Left colon (tissue), 2 donors: ENCODE measurements at regions not wholly inside any gene's neighbourhood (a gene's known extent, or its start where the extent isn't known, plus 50 kb on each side); places are given as distances from the start of the nearest gene placed in this dataset.

Experiments
- ATAC-seq: fragments of 200-7000 bp; cut with Tn5 transposase; one replicate; pipeline ENCODE4 v1.9.1; 2020; ENCODE audit warnings: mild to moderate bottlenecking, moderate library complexity
- DNase-seq, 2 donors: peaks; one replicate each; pipeline ENCODE4 v3.0.0-alpha.2; 2020
- intact Hi-C, 2 donors: fragments of 100-400 bp; cut with DNase I in 1 of 2; cut with micrococcal nuclease in 1 of 2; formaldehyde crosslinking; loops; one replicate each; pipeline versions ENCODE4 v1.11.2 to v1.14.0; 2022; cut with DNase I, micrococcal nuclease
- donor health status: DM: no; HTN: no; CAD: no.
- donor health status: DM: yes; HTN: yes; CAD: no.

- DNase-seq, result no peak
- ATAC-seq, result no peak
- intact Hi-C loops, result no loop called here
Measured at GRCh38 chr19:28744943-28745342, 468.0 kb downstream of the UQCRFS1 start.

DNA sequence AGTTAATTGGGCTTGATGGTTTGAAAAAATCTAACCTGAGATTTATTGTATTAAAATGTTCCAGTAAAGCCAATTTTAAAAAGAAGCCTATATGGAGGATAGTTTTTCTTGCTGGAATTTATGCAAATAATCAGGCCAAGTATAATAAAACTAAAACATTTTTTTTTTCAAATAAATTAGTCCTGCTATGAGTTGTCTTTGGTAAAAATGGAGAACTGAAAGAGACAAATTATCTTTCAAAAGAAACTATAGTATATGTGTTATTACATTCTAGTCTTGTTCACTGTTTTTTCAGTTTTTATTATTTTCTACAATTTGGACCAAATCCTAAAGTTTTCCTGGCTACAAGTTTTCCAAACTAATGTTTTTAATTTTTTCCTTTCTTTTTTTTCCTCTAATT, 468.9 kb downstream of the UQCRFS1 start:
- DNase-seq (no peak), ATAC-seq (no peak)
- intact Hi-C loops, result no loop called here

- intact Hi-C loops, result loop anchor here (5.0 to 10.0 kb wide), 2 partner anchors 140 to 528 kb away; no protein-coding TSS in a partner anchor
- no peak for DNase-seq
Measured at GRCh38 chr19:28737021-28737895, 475.7 kb downstream of the UQCRFS1 start.

GRCh38 chr19:28736528-28736927, 476.4 kb downstream of the UQCRFS1 start:
- intact Hi-C loops, result loop anchor here (5.0 to 10.0 kb wide), 2 partner anchors 141 to 528 kb away; no protein-coding TSS in a partner anchor
- no peak for DNase-seq
- ATAC-seq, result no peak

More at GRCh38 chr19:28737021-28737895, 475.7 kb downstream of the UQCRFS1 start:
- peak; percentile 63 for ATAC-seq

DNA sequence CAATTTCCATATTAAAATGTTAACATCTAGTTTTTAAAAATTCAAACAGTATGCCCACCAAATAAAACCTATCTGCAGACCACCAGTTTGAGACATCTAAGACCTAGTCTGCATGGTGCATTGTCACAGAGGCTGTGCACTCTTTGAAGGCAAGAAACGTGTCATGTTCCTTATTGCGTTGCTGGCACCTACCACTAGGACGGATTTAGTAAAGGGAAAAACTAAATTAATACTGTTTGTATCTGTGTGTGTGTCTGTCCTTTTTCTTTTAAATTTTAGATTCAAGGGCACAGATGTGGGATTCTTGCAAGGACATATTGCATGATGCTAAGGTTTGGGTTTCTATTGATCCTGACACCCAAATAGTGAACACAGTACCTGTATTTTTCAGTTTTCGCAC, 481.4 kb downstream of the UQCRFS1 start:
- ATAC-seq (no peak), DNase-seq (no peak)
- intact Hi-C loops, result loop anchor here in 1 of 2 donors (10.0 kb wide), 1 partner anchor 533 kb away; no protein-coding TSS in a partner anchor

DNA sequence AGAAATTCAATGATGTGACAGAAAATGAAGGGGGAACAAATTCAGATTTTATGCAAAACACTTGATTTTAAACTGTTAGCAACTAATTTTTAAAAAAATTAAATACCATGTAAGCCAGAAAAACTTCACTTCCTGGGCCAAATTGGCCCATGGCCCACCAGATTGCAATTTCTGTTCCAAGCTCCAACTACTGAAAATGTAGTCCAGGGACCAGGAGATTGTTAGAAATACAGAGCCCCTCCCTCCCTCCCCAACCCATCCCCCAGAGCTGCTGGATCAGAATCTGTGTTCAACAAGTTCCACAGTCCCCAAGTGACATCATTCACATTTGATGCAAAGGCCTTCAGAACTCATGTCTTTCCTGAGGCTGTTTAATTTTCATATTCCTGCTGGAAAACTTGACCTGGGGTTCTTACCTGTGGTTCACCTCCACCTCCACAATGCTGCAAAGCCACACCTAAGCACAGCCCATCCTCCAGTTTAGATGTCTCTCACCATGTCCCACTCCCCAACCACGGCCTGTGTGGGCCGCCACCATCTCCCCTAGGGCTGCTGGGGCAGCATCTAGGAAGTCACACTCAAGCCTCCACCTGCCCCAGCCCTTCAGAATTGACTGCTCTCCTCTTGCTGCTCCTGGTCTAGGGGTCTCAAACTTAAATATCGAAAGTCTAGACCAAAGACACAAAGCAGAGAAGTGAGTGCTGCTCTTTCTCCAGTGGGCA, 482.0 kb downstream of the UQCRFS1 start:
- no peak for ATAC-seq
- DNase-seq, result no peak
- intact Hi-C loops, result loop anchor here in 1 of 2 donors (10.0 kb wide), 1 partner anchor 534 kb away; no protein-coding TSS in a partner anchor

- no peak for ATAC-seq
- intact Hi-C loops, result no loop called here
- DNase-seq, result peak in 1 of 2 donors; percentile 37
Measured at GRCh38 chr19:28727480-28728159, 485.3 kb downstream of the UQCRFS1 start.

DNA sequence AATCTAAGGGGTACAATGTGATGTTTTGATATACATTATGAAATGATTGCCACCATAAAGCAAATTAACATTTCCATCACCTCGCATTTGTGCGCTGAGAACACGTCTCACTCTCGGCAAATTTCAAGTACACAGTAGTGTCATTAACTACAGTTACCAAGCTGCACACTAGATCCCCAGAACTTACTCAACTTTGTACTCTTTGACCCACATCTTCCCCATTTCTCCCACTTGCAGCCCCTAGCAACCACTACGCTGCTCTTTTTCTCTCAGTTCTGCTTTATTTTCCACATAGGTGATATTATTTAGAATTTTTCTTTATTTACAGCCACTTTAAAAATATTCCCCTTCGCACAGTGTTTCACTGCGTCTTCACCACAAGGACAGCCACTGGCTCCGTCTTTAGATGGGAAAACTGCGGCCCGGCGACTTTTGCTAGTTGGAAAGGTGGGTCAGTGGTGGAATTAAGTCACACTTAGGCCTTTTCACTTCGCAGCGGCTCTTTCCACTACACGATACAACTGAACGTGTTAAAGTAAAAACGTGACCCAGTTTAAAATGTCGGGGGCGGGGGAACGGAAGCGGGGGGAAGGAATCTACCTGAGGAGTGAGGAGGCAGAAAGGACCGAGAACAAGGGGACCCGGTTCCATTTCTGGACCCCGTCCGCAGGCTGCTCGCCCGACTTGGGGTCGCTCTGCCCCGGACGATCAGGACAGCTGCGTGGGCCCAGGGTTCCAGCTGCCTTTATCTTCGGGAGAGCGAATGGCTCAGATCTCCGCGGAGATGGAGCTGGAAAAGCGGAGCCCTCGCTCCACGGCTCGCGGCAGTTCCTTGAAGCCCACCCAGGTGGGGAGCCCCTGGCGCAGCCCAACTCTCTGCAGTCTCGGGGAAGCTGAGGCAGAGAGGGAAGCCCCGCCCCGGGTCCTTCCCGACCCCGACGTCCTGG, 486.1 kb downstream of the UQCRFS1 start:
- ATAC-seq (no peak), DNase-seq (no peak)
- intact Hi-C loops, result no loop called here

DNA sequence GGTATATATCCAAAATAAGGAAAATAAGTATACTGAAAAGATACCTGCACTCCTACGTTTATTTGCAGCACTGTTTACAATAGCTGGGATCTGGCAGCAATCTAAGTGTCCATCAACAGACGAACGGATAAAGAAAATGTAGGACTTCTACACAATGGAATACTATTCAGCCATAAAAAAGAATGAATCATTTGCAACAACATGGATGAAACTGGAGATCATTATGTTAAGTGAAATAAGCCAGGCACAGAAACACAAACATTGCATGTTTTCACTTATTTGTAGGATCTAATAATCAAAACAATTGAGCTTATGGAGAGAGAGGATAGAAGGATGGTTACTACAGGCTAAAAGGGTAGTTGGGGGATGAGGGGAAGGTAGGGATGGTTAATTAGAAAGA, 494.0 kb downstream of the UQCRFS1 start:
- ATAC-seq (no peak), DNase-seq (no peak)
- intact Hi-C loops, result loop anchor here in 1 of 2 donors (10.0 kb wide), 1 partner anchor 254 kb away; no protein-coding TSS in a partner anchor

DNA sequence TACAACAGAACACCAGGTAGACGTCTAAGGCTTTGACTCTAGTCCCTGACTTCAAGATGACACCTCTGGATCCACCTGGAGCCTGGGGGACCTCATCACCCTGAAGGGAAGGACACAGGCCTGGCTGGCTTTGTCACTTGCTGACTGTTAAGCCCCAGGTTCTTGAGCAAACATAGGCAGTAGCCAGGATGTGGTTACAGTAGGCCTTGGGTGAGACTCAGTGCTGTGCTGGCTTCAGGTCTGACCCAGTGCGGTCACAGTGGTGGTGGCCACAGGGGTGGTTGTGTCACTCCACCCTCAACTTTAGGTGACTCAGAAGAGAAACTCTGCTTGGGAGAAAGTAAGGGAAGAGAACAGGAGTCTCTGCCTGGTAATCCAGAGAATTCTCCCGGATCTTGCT, 497.8 kb downstream of the UQCRFS1 start:
- ATAC-seq, result no peak
- intact Hi-C loops, result loop anchor here in 1 of 2 donors (10.0 kb wide), 1 partner anchor 250 kb away; no protein-coding TSS in a partner anchor
- DNase-seq, result no peak

- ATAC-seq, result no peak
- DNase-seq, result no peak
- intact Hi-C loops, result loop anchor here in 1 of 2 donors (10.0 kb wide), 1 partner anchor 247 kb away; no protein-coding TSS in a partner anchor
Measured at GRCh38 chr19:28711411-28711810, 501.5 kb downstream of the UQCRFS1 start.

DNA sequence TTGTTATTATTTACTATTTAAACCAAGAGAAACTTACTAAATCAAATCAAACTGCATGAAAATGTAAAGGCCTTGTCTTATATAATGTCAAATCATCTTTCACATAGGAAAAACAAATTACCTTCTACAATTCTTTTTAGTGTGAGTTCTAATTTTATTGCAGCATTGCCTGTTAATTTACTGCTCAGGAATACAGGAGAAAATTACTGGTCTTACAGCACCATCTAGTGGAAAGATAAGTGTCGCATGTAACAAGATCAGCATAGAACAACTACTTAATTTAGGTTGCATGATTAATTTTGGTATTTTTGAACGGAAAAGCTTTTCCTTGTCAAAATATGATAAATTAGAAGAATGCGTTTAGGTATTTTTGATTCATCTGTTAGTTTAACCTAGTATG, 502.7 kb downstream of the UQCRFS1 start:
- DNase-seq (no peak), ATAC-seq (peak; percentile 51)
- intact Hi-C loops, result loop anchor here in 1 of 2 donors (10.0 kb wide), 1 partner anchor 245 kb away; no protein-coding TSS in a partner anchor

GRCh38 chr19:28706693-28707092, 506.3 kb downstream of the UQCRFS1 start:
- no peak for ATAC-seq
- DNase-seq, result no peak
- intact Hi-C loops, result no loop called here

GRCh38 chr19:28705008-28705407, 507.9 kb downstream of the UQCRFS1 start:
- intact Hi-C loops, result no loop called here
- ATAC-seq (no peak), DNase-seq (no peak)

DNA sequence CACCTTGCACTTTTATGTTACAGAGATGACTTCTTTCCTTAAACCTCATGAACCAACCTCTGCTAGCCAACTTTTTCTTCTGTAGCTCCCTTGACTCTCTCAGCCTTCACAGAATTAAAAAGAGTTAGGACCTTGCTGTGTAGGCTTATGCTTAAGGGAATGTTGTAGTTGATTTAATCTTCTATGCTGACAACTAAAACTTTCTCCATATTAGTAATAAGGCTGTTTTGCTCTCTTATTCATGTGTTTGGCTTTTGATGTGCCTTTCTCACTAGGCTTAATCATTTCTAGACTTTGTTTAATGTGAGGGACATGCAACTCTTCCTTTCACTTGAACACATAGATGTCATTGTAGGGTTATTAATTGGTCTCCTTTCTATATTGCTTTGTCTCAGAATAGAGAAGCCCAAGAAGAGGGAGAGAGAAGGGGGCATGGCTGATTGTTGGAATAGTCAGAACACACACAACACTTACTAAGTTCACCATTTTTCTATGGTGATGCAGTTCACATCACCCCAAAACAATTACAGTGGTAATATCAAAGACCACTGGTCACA, 509.5 kb downstream of the UQCRFS1 start:
- DNase-seq (no peak), ATAC-seq (no peak)
- intact Hi-C loops, result no loop called here

GRCh38 chr19:28701491-28701890, 511.5 kb downstream of the UQCRFS1 start:
- ATAC-seq (no peak), DNase-seq (no peak)
- intact Hi-C loops, result no loop called here

DNA sequence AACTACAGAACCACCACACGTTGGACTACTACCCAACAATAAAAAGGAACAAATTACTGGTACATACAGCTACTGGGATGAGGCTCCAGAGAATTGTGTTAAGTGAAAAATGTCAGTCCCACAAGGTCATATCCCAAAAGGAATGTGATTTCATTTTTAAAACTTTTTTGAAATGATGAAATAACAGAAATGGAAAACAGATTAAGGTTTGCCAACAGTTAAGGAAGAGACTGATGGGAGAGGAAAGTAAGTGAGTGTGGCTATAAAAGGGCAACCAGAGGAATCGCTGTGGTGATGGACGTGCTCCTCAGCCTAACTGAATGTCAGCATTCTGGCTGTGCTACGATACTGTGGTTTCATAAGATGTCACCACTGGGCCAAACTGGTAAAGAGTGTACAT, 512.8 kb downstream of the UQCRFS1 start:
- ATAC-seq (no peak), DNase-seq (no peak)
- intact Hi-C loops, result no loop called here

- no peak for DNase-seq
- intact Hi-C loops, result no loop called here
- ATAC-seq, result no peak
Measured at GRCh38 chr19:28697308-28697707, 515.6 kb downstream of the UQCRFS1 start.
